HG02852 (cell line): ENCODE measurements at regions not wholly inside any gene's neighbourhood (a gene's known extent, or its start where the extent isn't known, plus 50 kb on each side); places are given as distances from the start of the nearest gene placed in this dataset.

Experiments
- ATAC-seq: cut with Tn5 transposase; IDR thresholded peaks from one replicate; pipeline ENCODE4 v1.9.1; 2021; ENCODE audit warnings: mild to moderate bottlenecking, moderate library complexity; ENCODE audit not compliant: unreplicated experiment

GRCh38 chr1:103854279-103854678, 104.6 kb downstream of the AMY1C start:
- ATAC-seq = no peak

- no peak for ATAC-seq
These were observed 110.0 kb downstream of the AMY1C start for GRCh38 chr1:103859721-103860120.

- ATAC-seq = no peak
These were observed 149.1 kb downstream of the AMY1C start for GRCh38 chr1:103898576-103899345.

GRCh38 chr1:103900005-103900404, 150.3 kb downstream of the AMY1C start:
- no peak for ATAC-seq

GRCh38 chr1:103901072-103901471, 151.4 kb downstream of the AMY1C start:
- ATAC-seq = no peak

- no peak for ATAC-seq
These were observed 155.7 kb downstream of the AMY1C start for GRCh38 chr1:103905363-103905762.

GRCh38 chr1:103911450-103911849, 161.8 kb downstream of the AMY1C start:
- ATAC-seq = peak; percentile 55

- no peak for ATAC-seq
These were observed 168.1 kb downstream of the AMY1C start for GRCh38 chr1:103917795-103918194.

- no peak for ATAC-seq
These were observed 182.2 kb downstream of the AMY1C start for GRCh38 chr1:103931891-103932290.

GRCh38 chr1:103937763-103938357, 188.2 kb downstream of the AMY1C start:
- ATAC-seq = peak; percentile 97

- no peak for ATAC-seq
These were observed 191.4 kb downstream of the AMY1C start for GRCh38 chr1:103941086-103941485.

- ATAC-seq = no peak
These were observed 192.3 kb downstream of the AMY1C start for GRCh38 chr1:103942029-103942428.

- no peak for ATAC-seq
These were observed 196.1 kb downstream of the AMY1C start for GRCh38 chr1:103945774-103946173.

GRCh38 chr1:103948526-103948925, 198.8 kb downstream of the AMY1C start:
- ATAC-seq = no peak

GRCh38 chr1:103949779-103950178, 200.1 kb downstream of the AMY1C start:
- no peak for ATAC-seq

GRCh38 chr1:103953386-103953785, 203.7 kb downstream of the AMY1C start:
- ATAC-seq = no peak

- peak; percentile 75 for ATAC-seq
These were observed 209.0 kb downstream of the AMY1C start for GRCh38 chr1:103958699-103959098.

GRCh38 chr1:103959565-103959964, 209.9 kb downstream of the AMY1C start:
- ATAC-seq = no peak

GRCh38 chr1:103960045-103960444, 210.3 kb downstream of the AMY1C start:
- no peak for ATAC-seq

GRCh38 chr1:103960710-103961109, 211.0 kb downstream of the AMY1C start:
- no peak for ATAC-seq

GRCh38 chr1:103986792-103987191, 237.1 kb downstream of the AMY1C start:
- no peak for ATAC-seq

- no peak for ATAC-seq
These were observed 247.9 kb downstream of the AMY1C start for GRCh38 chr1:103997631-103998030.
